ENCODE measurements at regions not wholly inside any gene's neighbourhood (a gene's known extent, or its start where the extent isn't known, plus 50 kb on each side); places are given as distances from the start of the nearest gene placed in this dataset.

DNA sequence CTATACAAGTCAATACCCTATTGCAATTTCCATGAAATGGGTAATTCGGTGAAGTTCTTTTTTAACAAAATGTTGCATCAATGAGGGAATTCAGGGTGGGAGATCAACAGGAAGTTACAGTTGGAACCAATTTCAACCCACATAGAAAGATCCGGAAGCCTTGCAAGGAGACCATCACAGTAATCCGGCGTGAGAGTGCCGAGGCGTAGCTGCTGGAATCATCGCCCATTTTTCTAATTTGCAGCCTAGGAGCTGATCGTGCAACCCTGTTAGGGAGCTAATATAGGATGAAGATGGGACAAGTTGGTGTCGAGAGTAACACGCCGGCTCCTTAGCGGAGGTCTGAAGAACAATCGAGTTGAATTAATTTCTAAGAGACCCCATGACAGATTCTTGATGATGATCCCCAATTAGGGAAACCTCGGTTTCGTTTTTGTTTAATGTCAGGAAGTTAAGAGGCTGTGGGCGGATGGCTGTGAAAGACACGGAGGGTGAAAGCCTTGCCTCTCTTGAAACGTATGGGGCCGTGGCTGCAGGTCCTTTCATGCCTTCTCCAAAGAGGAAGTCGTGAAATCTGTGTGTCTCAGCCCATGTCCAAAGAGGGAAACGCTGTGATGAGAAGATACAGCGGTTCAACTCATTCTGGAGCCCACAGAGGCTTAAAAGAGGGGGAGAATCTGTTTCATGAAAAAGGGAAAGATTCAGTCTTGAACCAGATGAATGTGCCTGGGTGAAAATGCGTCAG lies 51.2 kb upstream of the CARD11 start:
- Histone ChIP-seq H3K27ac (no peak overlapping the region), H3K4me3 (no peak overlapping the region), H3K27me3 (no peaks in the 10 kb centered on the region), H3K4me1 (no peaks in the 10 kb centered on the region), H3K9me3 (peaks cover 0 to 6% (median 0%) of the 10 kb centered on the region in 3 donors), H3K36me3 (no peaks in the 10 kb centered on the region)
- ATAC-seq = no peak
- TF ChIP-seq POLR2AphosphoS5 (IDR thresholded peaks at IDR 0.05) (no peak), EP300 (IDR thresholded peaks at IDR 0.05) (no peak)
- 69 to 72% methylated on average over 15 to 22 of the region's 23 CpGs for WGBS, 2 donors (ENCODE audit: low coverage in 1 of 2)

DNA sequence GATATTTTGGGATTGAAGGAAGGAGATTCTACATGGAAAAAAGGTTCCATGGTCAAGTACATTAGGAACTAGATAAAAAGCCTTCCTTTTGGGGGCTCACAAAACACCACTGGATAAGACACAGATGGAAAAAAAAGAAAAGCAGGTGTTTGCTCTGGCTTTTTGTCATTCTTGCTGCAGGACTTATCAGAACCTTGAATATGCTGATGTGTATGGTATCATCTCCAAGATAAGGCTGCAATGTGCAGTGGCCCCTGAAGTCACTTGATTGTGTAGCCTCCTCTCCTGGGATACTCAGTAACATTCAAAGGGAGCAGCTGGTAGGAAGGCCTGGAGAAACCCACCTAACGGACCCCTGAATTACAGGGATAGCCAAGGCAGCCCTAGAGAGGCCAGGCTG lies 54.1 kb upstream of the CARD11 start:
- Histone ChIP-seq H3K36me3 (no peaks in the 10 kb centered on the region), H3K27ac (no peak overlapping the region), H3K4me1 (no peaks in the 10 kb centered on the region), H3K27me3 (no peaks in the 10 kb centered on the region), H3K4me3 (no peak overlapping the region), H3K9me3 (peaks cover 0 to 6% (median 0%) of the 10 kb centered on the region in 3 donors)
- WGBS, 2 donors (ENCODE audit: low coverage in 1 of 2) = 80% methylated on average over 1 of the region's 1 CpG; no CpG with 5 or more reads in 1 of the 2 donors
- ATAC-seq = no peak
- TF ChIP-seq EP300 (IDR thresholded peaks at IDR 0.05) (no peak), POLR2A (IDR thresholded peaks at IDR 0.05) (no peak), POLR2AphosphoS5 (IDR thresholded peaks at IDR 0.05) (no peak)
- TF ChIP-seq, protein P1, sequence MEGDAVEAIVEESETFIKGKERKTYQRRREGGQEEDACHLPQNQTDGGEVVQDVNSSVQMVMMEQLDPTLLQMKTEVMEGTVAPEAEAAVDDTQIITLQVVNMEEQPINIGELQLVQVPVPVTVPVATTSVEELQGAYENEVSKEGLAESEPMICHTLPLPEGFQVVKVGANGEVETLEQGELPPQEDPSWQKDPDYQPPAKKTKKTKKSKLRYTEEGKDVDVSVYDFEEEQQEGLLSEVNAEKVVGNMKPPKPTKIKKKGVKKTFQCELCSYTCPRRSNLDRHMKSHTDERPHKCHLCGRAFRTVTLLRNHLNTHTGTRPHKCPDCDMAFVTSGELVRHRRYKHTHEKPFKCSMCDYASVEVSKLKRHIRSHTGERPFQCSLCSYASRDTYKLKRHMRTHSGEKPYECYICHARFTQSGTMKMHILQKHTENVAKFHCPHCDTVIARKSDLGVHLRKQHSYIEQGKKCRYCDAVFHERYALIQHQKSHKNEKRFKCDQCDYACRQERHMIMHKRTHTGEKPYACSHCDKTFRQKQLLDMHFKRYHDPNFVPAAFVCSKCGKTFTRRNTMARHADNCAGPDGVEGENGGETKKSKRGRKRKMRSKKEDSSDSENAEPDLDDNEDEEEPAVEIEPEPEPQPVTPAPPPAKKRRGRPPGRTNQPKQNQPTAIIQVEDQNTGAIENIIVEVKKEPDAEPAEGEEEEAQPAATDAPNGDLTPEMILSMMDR (IDR thresholded peaks at IDR 0.05) = no peak

DNA sequence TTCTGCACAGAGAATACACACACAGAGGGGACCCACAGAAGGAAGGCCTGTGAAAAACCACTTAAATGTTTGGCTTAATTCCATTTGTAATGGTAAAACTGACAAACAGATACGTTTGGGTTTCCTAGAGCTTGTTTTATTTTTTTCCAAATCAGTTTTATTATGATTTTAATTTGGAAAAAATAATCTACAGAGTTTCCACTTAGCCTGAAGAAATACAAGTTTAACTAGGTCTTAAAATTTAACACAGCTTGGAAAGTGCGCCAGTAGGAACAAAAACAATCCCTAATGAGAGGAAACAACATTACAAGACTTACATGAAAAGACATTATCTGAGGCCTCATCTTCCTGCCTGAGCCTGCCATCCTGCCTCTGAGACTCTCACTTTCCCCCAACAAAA lies 58.5 kb upstream of the CARD11 start:
- H3K9me3 ChIP-seq = peaks cover 0 to 11% (median 0%) of the 10 kb centered on the region in 3 donors
- no peaks in the 10 kb centered on the region for H3K36me3 ChIP-seq
- no peak overlapping the region for H3K27ac ChIP-seq
- no peak for ATAC-seq
- no peak overlapping the region for H3K4me3 ChIP-seq
- peaks cover 7% of the 10 kb centered on the region for H3K27me3 ChIP-seq
- H3K4me1 ChIP-seq = no peaks in the 10 kb centered on the region
- 49 to 51% methylated on average over 2 of the region's 2 CpGs for WGBS, 2 donors (ENCODE audit: low coverage in 1 of 2)
- no peak for TF ChIP-seq POLR2A (IDR thresholded peaks at IDR 0.05)
- no peak for TF ChIP-seq EP300 (IDR thresholded peaks at IDR 0.05)
- TF ChIP-seq, protein P1 (IDR thresholded peaks at IDR 0.05) = no peak
- no peak for TF ChIP-seq POLR2AphosphoS5 (IDR thresholded peaks at IDR 0.05)

DNA sequence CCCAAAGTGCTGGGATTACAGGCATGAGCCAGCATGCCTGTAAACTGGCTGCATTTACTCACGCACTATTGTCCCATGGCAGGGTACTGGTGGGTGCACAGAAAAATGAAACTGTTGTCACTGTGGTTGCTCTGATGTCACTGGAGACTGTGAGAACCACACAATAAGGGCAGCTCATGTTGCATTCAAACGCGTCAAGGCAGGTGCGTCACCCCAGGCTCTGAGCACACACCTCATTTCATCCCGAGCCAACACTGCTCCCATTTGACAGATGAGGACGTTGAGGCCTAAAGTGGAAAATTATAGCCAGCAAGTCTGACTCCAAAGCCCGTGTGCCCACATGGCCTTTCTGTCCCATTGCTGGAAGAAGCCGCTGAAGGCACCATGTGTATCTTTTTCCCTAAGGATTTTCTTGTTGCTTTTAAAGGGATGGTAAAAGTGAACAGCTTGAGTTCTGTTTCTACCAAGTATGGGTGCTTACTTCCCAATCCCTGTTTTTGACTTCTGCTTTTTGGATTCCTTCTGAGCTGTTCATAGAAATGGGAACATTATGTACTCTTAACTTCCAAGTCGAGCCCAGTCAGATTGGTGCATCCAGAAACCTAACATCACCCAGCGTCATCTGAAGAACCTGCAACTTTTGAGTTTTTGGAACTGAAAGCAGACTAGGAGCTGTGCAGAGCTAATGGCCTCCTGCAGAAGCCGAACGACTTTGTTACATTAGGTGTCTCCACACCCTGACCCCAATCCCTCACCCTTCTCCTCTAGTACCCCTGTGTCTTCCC lies 60.1 kb upstream of the CARD11 start:
- H3K9me3 ChIP-seq = peaks cover 0 to 18% (median 0%) of the 10 kb centered on the region in 3 donors
- H3K27ac ChIP-seq = no peak overlapping the region
- no peak overlapping the region for H3K4me3 ChIP-seq
- 89% methylated on average over 11 of the region's 12 CpGs; no CpG with 5 or more reads in 1 of the 2 donors for WGBS, 2 donors (ENCODE audit: low coverage in 1 of 2)
- H3K4me1 ChIP-seq = no peaks in the 10 kb centered on the region
- H3K36me3 ChIP-seq = no peaks in the 10 kb centered on the region
- TF ChIP-seq POLR2A (IDR thresholded peaks at IDR 0.05) (no peak), POLR2AphosphoS5 (IDR thresholded peaks at IDR 0.05) (no peak), EP300 (IDR thresholded peaks at IDR 0.05) (no peak)
- TF ChIP-seq, protein P1 (IDR thresholded peaks at IDR 0.05) = no peak
- ATAC-seq = peak; percentile 50
- H3K27me3 ChIP-seq = peaks cover 14% of the 10 kb centered on the region

DNA sequence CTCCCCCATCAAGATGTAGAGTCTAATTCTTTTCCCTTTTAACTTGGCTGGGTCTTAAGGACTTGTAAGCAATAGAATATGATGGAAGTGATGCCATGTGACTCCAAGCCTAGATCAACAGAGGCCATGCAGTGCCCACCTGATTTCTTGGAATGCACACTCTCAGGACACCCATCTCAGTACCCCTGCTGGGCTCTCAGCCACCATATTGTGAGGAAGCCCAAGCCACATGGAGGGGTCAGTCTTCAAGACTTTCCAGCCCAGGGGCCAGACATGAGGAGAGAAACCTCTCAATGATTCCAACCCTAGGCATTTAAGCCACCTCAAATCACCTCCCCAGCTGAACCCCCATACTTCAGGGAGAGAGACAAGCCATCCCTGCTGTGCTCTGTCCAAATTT lies 62.2 kb upstream of the CARD11 start:
- peaks cover 20% of the 10 kb centered on the region for H3K27me3 ChIP-seq
- no peak for ATAC-seq
- TF ChIP-seq EP300 (IDR thresholded peaks at IDR 0.05) (no peak), POLR2AphosphoS5 (IDR thresholded peaks at IDR 0.05) (no peak), POLR2A (IDR thresholded peaks at IDR 0.05) (no peak)
- TF ChIP-seq, protein P1 (IDR thresholded peaks at IDR 0.05) = no peak
- H3K4me3 ChIP-seq = no peak overlapping the region
- peaks cover 0 to 24% (median 0%) of the 10 kb centered on the region in 3 donors for H3K9me3 ChIP-seq
- H3K36me3 ChIP-seq = no peaks in the 10 kb centered on the region
- H3K4me1 ChIP-seq = no peaks in the 10 kb centered on the region
- no peak overlapping the region for H3K27ac ChIP-seq

Measured in gastroesophageal sphincter (tissue), 4 donors.